Myocyte (in vitro differentiated cells): ENCODE measurements at regions not wholly inside any gene's neighbourhood (a gene's known extent, or its start where the extent isn't known, plus 50 kb on each side); places are given as distances from the start of the nearest gene placed in this dataset.
"Not testable (repeated sequence)": the region's sequence is repeated elsewhere in the genome, so short reads cannot be mapped to it uniquely, and the experiment has no call there.

Source experiments
- DNase-seq: peaks from one replicate; pipeline ENCODE4 v3.0.0-alpha.2; 2012; ENCODE audit warnings: low read depth

DNA sequence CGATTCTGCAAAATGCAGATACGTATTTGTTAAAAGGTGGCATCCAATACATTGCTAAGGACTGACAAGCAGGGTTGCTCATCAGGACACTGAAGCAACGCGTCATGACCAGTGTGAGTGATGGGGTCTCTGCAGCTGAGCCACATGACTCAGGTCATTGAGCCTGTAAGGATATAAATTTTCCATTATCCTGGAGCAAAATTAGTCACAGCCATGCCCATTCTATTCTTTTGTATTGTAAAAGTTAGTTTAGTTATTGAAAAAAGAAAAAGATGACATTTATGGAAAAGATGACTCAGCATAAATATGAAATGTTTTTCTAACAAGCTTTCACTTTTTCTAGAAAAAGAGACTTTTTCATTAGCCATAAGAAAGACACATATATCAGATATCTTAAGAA lies 268.0 kb upstream of the TMEM132C start:
- DNase-seq, result no peak

DNA sequence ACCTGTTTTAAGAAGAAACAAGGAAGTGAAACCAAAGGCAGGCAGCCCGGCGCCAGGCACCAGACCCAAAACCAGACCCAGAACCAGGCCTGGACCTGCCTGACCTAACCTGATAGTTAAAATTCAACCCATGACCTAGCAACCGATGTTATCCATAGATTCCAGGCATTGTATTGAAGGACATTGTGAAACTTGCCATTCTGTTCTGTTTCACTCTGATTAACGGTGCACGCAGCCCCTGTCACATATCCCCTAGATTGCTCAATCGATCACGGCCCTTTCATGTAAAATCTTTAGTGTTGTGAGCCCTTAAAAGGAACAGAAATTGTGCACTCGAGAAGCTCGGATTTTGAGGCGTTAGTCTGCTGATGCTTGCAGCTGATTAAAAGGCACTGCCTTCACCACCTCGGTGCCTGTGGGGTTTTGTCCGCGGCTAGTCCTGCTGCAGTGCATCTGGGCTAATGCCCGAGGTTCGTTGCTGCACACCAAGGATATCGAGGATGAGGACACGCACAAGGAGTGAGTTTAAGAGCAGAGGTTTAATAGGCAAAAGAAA lies 262.5 kb upstream of the TMEM132C start:
- no peak for DNase-seq

DNA sequence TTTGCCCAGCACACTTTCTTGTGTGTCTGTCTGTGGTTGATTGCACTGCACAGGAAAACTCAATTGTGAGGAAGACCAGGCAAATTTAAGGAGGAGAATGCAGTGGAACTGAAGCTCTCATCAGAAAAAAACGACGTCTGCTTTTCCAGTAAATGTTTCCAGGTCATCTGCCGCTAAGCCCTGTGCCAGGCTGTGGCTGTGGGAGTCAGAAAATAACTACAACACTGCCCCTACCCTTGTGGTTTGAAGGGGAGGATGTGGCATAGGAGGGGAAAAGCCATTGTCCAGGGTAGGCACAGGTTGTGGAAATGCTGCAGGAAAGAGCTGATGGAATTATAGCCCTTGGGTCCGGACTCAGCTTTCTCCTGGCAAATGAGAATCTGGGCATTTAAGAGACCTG lies 259.7 kb upstream of the TMEM132C start:
- no peak for DNase-seq

DNA sequence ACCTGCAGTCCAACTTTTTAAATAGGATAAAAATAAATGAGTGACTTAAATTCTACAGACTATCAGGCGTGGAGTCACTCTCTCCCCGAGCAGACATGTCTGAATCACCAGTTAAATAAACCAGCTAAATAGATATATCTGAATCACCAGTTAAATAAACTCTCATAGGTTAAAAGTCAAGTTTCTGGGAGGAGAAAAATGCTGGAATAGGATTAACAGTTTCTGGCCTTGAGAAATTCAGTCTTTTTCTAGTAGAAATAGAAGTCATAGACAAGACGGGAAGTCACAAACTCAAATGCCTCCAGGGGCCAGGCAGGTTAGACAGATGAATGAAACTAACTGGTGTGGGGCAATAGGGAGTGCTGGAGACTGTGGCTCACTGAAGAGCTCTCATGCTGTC lies 258.6 kb upstream of the TMEM132C start:
- DNase-seq, result peak; percentile 28

DNA sequence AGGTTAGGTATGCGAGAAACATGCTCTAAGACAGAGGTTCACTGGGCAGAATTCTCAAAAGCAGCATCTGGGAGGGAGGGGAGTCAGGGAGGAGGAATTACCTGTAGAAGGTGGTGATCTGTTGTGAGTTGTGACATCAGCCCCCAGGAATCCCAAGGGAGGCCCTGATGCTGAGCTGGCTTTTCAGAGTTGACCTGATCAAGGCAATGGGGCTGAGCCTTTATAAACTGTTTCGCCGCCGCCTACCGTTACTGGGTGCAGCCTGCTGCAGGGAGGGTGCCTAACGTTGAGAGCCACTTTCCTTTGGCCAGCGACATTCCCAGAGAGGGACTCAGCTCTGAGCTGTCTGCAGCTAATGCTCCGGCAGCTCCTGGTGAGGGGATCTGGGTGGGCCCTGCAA lies 257.9 kb upstream of the TMEM132C start:
- DNase-seq, result no peak

DNA sequence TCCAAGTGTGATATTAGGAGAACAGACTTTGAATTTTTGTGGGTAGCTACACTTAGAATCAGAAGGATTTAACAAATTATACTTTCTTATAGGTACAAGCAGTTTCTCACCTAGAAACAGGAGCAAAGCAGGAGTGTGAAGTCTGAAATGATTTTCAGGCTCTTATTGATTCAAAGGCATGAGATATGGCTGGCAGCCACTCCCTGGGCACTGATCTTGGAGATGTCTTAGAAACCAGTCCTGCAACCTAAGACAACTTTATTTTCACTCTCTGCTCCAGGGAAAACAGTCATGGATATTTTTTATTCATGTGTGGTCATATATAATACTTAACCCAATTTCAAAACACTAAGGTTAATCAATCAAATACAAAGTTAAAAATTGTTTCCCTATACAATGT lies 254.9 kb upstream of the TMEM132C start:
- no peak for DNase-seq

DNA sequence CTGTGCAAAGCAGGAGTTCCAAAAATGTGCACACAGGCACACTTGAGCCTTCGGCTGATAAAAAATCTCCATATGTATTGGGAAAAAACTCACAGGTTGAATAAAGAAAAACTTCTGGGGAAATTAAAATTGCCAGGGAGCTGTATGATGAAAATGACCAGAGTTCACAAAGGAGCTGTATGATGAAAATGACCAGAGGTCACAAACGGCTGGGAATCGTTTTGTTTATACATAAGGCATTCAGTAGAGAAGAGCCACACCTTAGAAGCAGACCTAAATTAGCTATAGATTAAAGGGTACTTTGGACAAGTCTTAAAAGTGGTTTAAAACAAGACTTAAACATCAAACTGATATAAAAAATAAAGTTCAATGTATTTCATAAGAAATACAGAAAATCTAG lies 251.7 kb upstream of the TMEM132C start:
- DNase-seq, result no peak

DNA sequence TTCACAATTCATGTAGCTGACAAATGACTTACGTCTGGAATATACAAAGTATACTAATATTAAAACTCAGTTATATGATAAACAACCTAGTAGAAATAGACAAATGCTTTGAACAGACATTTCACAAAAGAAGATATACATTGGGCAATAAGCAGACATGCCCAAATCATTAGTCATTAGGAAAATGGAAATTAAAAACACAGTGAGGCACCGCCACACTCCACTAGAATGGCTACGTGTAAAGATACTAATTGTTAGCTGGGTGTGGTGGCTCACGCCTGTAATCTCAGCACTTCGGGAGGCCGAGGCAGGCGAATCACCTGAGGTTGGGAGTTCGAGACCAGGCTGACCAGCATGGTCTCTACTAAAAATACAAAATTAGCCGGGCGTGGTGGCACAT lies 248.9 kb upstream of the TMEM132C start:
- DNase-seq, result no peak

DNA sequence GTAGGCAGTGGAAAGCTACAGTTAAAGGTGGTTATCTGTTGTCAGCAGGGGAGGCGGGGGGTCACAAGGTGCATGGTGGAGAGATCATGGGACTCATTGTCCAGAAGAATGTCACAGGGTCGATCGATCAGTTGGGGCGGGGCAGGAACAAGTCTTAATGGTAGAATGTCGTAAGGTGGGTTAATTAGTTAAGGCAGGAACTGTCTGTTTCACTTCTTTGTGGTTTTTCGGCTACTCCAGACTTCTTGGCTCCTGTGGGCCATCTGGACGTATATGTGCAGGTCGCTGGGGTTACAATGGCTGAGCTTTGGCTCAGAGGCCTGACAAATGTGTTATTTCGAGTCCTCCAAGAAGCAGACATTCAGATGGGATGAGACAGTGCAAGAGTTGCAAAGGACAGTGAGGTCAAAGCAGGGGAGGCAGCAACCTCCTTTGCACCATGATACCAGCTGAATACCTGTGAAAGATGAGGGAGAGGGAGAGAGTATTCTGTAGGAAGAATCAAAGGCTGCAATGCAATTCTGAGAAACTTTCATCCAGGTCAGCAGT lies 246.9 kb upstream of the TMEM132C start:
- DNase-seq, result no peak

DNA sequence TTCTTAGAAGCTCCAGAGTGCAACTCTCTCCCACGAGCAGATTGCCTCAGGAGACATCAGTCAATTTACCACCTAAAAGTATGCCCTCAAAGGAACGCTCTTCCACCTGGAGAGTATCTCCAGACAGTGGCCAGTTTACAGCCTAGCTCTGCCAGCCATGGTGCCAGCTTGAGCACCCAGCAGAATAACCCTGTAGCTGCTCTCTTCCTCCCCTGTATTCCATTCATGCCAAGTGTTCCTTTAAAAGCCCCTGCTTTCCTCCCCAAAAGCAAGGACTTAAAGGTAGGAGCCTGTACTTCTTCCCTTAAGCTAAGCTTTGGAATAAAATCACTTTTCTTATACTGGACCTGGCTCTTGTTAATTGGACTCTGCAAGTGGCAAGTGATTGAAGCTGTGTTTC lies 245.4 kb upstream of the TMEM132C start:
- no peak for DNase-seq

DNA sequence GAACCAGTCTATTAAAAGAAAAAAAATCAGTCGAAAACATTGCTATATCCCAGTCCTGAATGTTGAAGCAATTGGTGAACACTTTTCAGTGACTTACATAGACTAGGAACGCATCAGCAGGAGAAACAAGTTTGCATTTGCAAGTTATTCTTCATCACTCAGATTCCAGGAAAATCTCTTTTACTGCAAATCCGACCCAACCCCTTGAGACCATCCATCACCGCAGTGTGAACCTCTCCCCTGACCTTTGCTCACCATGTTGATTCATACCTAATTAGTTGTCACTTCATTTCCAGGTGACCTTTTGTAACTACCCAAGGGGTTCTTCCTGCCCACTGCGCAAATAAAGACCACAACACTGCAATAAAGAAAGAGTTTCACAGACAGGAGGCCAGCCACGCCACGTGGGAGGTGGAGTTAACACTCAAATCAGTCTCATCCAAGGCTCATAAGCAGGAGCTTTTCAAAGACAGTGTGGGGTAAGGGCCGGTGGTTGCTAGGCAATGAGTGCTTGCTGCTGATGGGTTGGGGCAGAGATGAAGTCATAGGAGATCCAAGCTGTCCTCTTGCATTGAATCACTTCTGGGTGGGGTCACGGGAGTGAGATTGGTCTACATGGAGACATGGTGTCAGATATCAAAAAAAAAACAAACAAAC lies 241.3 kb upstream of the TMEM132C start:
- DNase-seq, result peak; percentile 5

DNA sequence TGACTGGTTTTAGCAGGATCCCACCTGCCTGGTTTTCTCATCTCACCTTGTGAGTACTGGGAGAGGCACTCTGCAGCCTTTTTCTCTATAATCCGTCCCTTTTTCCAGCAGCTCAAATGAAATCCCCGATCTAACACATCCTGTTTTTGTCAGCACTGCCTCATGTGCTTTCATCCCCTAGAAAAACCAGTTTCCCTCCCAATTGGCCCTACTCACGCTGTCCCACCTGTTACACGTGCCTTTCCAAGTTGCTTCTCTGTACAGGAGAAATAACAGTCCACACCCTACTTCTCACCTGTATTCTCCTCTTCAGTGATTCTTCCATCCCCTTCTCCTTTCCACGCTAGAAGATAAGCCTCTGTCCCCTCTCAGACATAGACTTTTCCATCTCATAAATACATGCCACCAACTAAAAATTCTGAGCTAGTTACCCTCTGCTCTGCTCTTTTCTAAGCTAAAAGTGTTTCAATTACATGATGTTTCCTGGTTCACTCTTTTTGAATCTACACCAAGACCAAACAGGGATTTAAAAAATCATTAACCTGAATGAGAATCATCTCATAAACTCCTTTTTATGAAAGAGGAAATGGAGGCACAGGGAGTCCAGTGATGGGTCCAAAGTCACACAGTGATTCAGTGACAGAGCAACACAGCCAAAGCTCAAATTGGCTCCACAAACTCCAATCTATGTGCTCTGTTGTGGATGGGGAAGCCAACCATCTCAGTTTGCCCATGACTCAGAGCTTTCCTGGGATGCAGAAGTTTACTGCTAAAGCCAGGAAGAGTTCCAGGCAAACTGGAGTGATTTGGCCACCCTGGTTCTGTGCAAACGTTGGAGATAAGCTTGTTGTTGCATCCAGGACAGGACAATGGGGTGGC lies 240.0 kb upstream of the TMEM132C start:
- no peak for DNase-seq

DNA sequence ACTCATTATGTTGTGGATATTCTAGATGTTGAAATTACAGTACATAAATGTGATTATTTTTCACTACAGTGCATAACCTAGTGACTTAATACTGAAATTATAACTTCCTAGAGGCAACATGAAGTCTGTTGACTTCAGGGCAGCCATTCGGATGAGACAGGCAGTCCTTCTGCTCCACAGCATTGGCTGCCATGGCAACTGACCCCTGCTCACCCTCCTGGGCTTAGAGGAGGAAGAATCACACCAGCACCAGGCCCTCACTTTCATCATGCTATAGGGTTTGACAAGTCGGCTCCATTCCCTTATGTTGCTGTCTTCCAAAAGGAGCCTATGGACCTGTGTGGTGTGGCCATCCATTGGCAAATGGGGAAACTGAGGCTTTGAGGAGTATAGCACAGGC lies 233.5 kb upstream of the TMEM132C start:
- no peak for DNase-seq

DNA sequence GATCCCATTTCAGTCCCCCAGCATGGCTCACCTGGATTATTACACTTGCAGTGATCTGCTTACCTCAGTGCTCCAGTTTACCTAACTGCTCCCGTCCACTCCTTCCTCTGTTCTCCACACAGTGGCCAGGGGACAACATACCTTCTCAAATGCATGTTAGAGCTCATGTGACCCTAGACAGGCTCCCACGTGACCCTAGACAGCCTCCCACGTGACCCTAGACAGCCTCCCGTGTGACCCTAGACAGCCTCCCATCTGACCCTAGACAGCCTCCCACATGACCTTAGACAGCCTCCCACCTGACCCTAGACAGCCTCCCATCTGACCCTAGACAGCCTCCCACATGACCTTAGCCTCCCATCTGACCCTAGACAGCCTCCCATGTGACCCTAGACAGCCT lies 226.0 kb upstream of the TMEM132C start:
- no peak for DNase-seq

DNA sequence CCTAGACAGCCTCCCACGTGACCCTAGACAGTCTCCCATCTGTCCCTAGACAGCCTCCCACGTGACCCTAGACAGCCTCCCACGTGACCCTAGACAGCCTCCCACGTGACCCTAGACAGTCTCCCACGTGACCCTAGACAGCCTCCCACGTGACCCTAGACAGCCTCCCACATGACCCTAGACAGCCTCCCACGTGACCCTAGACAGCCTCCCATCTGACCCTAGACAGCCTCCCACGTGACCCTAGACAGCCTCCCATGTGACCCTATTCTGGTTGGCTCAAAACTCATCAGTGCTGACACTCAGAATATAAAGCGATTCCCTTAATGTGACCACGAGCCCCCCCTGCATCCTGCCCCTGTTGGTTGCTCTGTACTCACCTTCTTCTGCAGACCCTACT lies 224.7 kb upstream of the TMEM132C start:
- not testable (repeated sequence) for DNase-seq

DNA sequence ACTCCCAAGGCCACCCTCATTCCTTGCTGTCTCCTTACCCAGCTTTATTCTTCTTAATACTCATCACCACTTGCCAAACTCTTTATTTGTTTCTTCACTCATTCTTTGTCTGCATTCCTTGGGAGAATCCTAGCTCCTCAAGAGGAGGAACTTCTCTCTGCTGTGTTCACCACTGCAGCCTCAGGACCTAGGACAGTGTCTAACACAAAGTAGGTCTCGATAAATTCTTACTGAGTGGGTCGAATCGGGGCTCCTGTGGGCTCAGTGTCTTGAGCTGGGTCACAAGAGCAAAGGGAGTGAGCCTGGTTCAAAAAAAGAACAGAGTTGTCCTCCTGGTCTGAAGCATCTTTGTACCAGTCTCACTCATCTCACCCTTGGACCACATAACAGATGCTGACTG lies 224.1 kb upstream of the TMEM132C start:
- DNase-seq, result no peak

DNA sequence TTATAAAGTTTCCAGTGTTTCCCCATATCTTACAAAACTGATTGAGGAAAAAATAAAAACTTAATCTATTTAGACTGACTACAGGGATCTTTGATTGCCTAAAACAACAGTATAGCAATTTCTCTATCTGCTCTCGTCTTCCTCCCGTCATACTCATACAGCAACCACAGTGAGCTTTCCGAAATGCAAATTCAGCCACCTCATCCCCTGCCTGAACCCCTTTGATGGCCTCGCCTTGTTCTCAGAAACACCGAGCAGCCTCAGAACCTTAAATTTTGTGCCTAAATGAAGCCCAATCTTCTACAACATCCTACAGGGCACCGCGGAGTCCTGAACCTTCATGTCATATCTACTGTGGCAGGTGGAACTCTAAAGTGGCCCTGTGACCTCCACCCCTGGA lies 223.7 kb upstream of the TMEM132C start:
- DNase-seq, result no peak

DNA sequence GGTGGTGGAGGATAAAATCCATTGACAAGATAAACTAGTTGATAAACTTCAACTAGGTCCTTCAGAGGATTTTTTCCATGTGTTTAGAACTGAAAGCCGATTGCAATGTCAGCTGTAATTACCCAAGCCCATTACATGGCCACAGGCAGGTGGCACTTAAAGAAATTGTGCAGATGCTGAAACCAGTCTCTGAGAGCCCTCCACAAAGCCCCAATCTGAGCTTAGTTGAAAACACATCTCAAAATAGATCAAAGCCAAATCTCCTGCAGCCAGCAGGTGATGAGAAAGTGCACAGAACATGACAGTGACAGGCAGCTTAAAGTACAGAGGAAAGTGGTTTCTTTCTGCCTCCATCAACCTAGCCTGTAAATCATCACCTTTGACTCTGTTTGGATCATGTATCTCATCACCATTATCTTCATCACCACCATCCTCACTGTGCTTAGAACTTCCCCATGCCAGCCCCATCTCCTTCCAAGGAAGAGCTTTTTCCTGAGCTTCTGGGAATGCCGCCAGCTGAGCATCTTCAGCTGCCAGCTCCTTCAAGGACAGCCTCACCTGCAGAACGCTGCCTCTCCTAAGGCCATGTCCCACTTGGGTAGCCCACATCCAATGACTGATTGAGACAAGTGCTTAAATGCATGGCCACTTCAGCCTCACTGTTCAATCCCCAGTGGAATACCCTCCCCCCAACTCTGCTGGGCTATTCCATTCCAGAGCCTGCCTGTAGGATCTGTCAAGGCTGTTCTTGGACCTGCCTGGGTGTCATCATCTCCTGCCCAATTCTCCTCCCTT lies 219.5 kb upstream of the TMEM132C start:
- DNase-seq, result no peak

DNA sequence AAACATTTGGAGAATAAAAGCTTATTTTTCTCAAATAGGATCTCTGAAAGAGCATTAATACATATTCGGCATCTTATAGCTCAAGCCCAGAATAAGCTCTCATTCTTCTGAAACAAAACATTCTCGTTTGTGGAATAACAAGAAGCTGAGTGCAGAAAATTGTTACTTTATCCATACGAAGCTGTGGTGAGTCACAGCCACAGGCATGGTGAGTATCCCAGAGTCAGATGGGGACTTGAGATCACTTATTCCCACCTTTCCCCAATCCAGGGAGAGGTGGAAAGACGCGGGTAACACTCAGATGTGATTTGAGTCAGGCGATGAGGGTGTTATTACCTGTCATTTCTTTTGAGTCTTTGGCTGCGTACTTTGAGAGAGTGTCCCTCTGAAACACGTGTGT lies 214.6 kb upstream of the TMEM132C start:
- no peak for DNase-seq

DNA sequence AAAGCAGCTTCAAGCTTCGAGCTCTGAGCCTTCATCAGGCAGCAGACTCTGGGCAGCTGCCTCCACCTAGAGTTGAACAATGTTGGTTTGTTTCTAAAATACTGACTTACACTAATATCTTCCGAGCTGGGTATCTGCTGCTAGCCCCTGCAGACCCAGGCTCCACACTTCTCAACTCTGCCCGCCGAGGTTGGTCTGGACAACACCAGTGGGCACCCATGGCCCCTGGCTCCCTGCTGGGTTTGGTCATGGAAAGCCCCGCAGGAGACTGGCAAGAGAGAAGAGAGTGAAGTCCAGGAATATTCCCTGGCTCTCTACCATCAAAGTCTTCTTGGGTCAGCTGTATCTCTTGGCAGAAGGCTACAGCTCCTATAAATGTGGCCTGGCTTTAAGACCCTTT lies 214.2 kb upstream of the TMEM132C start:
- DNase-seq, result no peak

DNA sequence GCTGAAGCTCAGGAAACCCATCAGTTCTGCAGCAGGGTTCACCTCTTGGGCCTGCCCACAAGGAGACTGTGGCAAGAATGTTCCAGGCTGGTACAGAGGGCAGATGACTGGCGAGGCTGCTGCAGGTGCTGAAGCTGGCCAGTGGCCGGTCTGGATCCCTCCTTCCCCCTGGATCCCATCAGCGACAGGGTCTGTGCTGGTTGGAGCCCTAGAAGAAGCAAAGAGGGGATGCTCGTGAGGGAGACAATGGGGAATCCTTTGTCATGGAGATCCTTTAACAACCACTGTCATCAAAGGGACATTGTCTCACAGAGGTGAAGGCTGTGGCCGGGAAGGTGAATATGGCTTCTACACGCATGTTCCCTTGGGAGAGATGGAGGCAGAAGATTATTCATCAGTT lies 211.4 kb upstream of the TMEM132C start:
- no peak for DNase-seq
